BE2C (cell line): ENCODE measurements at regions not wholly inside any gene's neighbourhood (a gene's known extent, or its start where the extent isn't known, plus 50 kb on each side); places are given as distances from the start of the nearest gene placed in this dataset.
"Not testable (repeated sequence)": the region's sequence is repeated elsewhere in the genome, so short reads cannot be mapped to it uniquely, and the experiment has no call there.

Source experiments
- DNase-seq: peaks from one replicate; pipeline ENCODE4 v3.0.0-alpha.2; 2020
- H3K27me3 ChIP-seq: fragments of 250-450 bp; sonication (Bioruptor Pico); 2 replicates; pipeline ENCODE4 v1.5.1; 2020; ENCODE audit warnings: mild to moderate bottlenecking
- H3K36me3 ChIP-seq: fragments of 250-450 bp; sonication (Bioruptor Pico); 2 replicates; pipeline ENCODE4 v1.5.1; 2020; ENCODE audit warnings: mild to moderate bottlenecking
- H3K4me1 ChIP-seq: fragments of 250-450 bp; sonication (Bioruptor Pico); 2 replicates; pipeline ENCODE4 v1.5.1; 2020
- H3K4me3 ChIP-seq: 2 replicates; pipeline ENCODE4 v1.5.1; 2011; ENCODE audit warnings: low read depth, low read length
- H3K9me3 ChIP-seq: fragments of 250-450 bp; sonication (Bioruptor Pico); 2 replicates; pipeline ENCODE4 v1.5.1; 2020
- CTCF ChIP-seq: IDR thresholded peaks from 2 replicates; pipeline ENCODE4 v1.5.1; 2012; ENCODE audit warnings: mild to moderate bottlenecking, low read depth, low read length

- H3K27me3 ChIP-seq, H3K9me3 ChIP-seq, H3K4me3 ChIP-seq, H3K4me1 ChIP-seq, DNase-seq, H3K36me3 ChIP-seq: not testable (repeated sequence)
Observed at GRCh38 chr21:28032652-28033051, 960.0 kb downstream of the LTN1 start.

- H3K9me3 ChIP-seq, H3K27me3 ChIP-seq, H3K36me3 ChIP-seq, H3K4me1 ChIP-seq, H3K4me3 ChIP-seq, DNase-seq: not testable (repeated sequence)
Observed at GRCh38 chr21:28031066-28031465, 961.6 kb downstream of the LTN1 start.

GRCh38 chr21:28025111-28025510 is 967.6 kb downstream of the LTN1 start:
- Histone ChIP-seq H3K4me3 (no peak overlapping the region), H3K4me1 (no peaks in the 10 kb centered on the region), H3K27me3 (no peaks in the 10 kb centered on the region), H3K9me3 (no peaks in the 10 kb centered on the region), H3K36me3 (no peaks in the 10 kb centered on the region)
- TF ChIP-seq CTCF = no peak
- no peak for DNase-seq

GRCh38 chr21:28018741-28019669 is 973.7 kb downstream of the LTN1 start:
- Histone ChIP-seq H3K4me3 (no peak overlapping the region; the same call in 1 of the 2 replicates), H3K9me3 (no peaks in the 10 kb centered on the region), H3K27me3 (no peaks in the 10 kb centered on the region), H3K4me1 (no peaks in the 10 kb centered on the region), H3K36me3 (no peaks in the 10 kb centered on the region)
- DNase-seq = peak; percentile 58
- TF ChIP-seq CTCF = peak; percentile 55

- TF ChIP-seq CTCF = no peak
- Histone ChIP-seq H3K27me3 (no peaks in the 10 kb centered on the region), H3K4me3 (no peak overlapping the region), H3K36me3 (no peaks in the 10 kb centered on the region), H3K4me1 (no peaks in the 10 kb centered on the region), H3K9me3 (no peaks in the 10 kb centered on the region)
- no peak for DNase-seq
Observed at GRCh38 chr21:28018213-28018612, 974.5 kb downstream of the LTN1 start.

GRCh38 chr21:28016571-28016970 is 976.1 kb downstream of the LTN1 start:
- H3K4me1 ChIP-seq = no peaks in the 10 kb centered on the region
- H3K4me3 ChIP-seq = no peak overlapping the region
- H3K36me3 ChIP-seq = no peaks in the 10 kb centered on the region
- DNase-seq = no peak
- H3K27me3 ChIP-seq = no peaks in the 10 kb centered on the region
- no peaks in the 10 kb centered on the region for H3K9me3 ChIP-seq
- no peak for TF ChIP-seq CTCF

- DNase-seq, H3K9me3 ChIP-seq, H3K4me1 ChIP-seq, H3K27me3 ChIP-seq, H3K36me3 ChIP-seq, H3K4me3 ChIP-seq: not testable (repeated sequence)
Observed at GRCh38 chr21:28013123-28013522, 979.6 kb downstream of the LTN1 start.

- H3K4me3 ChIP-seq, H3K9me3 ChIP-seq, DNase-seq, H3K27me3 ChIP-seq, H3K36me3 ChIP-seq, H3K4me1 ChIP-seq: not testable (repeated sequence)
Observed at GRCh38 chr21:28011970-28012369, 980.7 kb downstream of the LTN1 start.

GRCh38 chr21:28008245-28008644 is 984.4 kb downstream of the LTN1 start:
- H3K9me3 ChIP-seq, H3K36me3 ChIP-seq, H3K4me3 ChIP-seq, H3K27me3 ChIP-seq, H3K4me1 ChIP-seq: not testable (repeated sequence)
- DNase-seq = peak; percentile 32

- not testable (repeated sequence) for H3K4me3 ChIP-seq, H3K27me3 ChIP-seq, H3K9me3 ChIP-seq, H3K4me1 ChIP-seq, DNase-seq, H3K36me3 ChIP-seq
Observed at GRCh38 chr21:28003627-28004026, 989.0 kb downstream of the LTN1 start.

GRCh38 chr21:27996906-27997305 is 995.8 kb downstream of the LTN1 start:
- H3K4me1 ChIP-seq, H3K4me3 ChIP-seq, H3K27me3 ChIP-seq, H3K9me3 ChIP-seq, H3K36me3 ChIP-seq, DNase-seq: not testable (repeated sequence)
